ENCODE measurements at regions not wholly inside any gene's neighbourhood (a gene's known extent, or its start where the extent isn't known, plus 50 kb on each side); places are given as distances from the start of the nearest gene placed in this dataset.
"Not testable (repeated sequence)": the region's sequence is repeated elsewhere in the genome, so short reads cannot be mapped to it uniquely, and the experiment has no call there.

DNA sequence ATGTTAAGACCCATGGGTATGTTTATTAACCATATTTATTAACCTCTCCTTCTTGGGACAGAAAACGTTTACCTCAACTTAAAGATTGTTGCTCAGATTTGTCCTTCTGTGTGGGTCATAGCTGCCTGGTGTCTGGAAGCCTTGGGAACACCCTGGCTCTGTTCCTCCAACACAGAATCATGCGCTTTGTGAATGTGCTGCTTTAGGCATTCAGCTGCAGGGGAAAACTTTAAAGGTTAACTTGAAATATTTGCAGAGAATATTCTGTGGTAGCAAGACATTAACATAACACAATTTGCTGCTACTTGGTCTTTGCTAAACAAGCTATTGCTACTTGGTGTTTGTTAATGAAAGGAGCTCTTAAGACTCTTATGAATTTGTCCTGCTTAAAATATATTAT lies 50.5 kb upstream of the THOC3 start:
- not testable (repeated sequence) for H3K9ac ChIP-seq (ENCODE audit: low read depth, low read length); H3K36me3 ChIP-seq (ENCODE audit: control insufficient read depth, insufficient read depth, low read length); H3K27me3 ChIP-seq (ENCODE audit: control insufficient read depth, insufficient read depth, low read length); H3K9me3 ChIP-seq (ENCODE audit: control insufficient read depth, insufficient read depth, low read length); H3K4me3 ChIP-seq (ENCODE audit: low read depth, low read length); H3K4me1 ChIP-seq (ENCODE audit: control insufficient read depth, insufficient read depth, low read length)

DNA sequence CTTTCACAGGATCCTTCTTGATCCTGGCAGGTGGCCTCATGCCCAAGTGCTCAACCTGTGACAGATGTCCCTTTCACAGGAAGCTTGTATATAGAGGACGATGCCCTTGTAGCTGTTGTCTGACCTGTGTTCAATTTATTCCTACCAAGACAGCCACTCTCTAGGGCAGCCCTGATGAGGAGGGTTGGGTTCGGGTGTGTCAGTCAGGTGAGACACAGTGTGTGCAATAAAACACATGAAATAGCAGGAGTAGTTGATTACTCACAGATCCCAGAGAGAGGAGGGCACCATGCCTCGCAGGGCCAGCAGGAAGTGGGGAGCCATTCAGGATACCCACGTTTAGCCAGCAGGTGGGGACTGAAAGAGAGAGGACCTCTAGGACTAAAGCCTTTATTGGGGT lies 52.7 kb upstream of the THOC3 start:
- not testable (repeated sequence) for H3K9ac ChIP-seq (ENCODE audit: low read depth, low read length); H3K4me3 ChIP-seq (ENCODE audit: low read depth, low read length)

DNA sequence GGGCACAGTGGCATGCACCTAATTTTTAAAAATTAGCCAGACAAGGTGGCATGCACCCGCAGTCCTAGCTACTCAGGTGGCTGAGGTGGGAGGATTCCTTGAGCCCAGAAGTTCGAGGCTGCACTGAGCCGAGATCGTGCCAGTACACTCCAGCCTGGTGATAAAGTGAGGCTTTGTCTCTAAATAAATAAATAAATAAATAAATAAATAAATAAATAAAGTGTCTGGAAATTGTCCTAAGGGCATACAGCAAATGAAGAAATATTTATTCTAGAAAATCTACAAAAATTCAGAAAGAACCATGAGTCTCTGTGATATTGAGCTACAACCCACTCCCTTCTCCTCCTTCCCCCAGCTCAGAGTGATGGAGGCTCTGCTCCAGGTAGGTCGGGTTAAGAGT lies 55.4 kb upstream of the THOC3 start:
- H3K4me3 ChIP-seq (ENCODE audit: low read depth, low read length); H3K4me1 ChIP-seq (ENCODE audit: control insufficient read depth, insufficient read depth, low read length); H3K36me3 ChIP-seq (ENCODE audit: control insufficient read depth, insufficient read depth, low read length); H3K9ac ChIP-seq (ENCODE audit: low read depth, low read length); H3K9me3 ChIP-seq (ENCODE audit: control insufficient read depth, insufficient read depth, low read length); H3K27me3 ChIP-seq (ENCODE audit: control insufficient read depth, insufficient read depth, low read length): not testable (repeated sequence)

More for the DNA sequence above, 52.7 kb upstream of the THOC3 start:
- not testable (repeated sequence) for H3K27me3 ChIP-seq (ENCODE audit: control insufficient read depth, insufficient read depth, low read length); H3K36me3 ChIP-seq (ENCODE audit: control insufficient read depth, insufficient read depth, low read length); H3K9me3 ChIP-seq (ENCODE audit: control insufficient read depth, insufficient read depth, low read length); H3K4me1 ChIP-seq (ENCODE audit: control insufficient read depth, insufficient read depth, low read length)

DNA sequence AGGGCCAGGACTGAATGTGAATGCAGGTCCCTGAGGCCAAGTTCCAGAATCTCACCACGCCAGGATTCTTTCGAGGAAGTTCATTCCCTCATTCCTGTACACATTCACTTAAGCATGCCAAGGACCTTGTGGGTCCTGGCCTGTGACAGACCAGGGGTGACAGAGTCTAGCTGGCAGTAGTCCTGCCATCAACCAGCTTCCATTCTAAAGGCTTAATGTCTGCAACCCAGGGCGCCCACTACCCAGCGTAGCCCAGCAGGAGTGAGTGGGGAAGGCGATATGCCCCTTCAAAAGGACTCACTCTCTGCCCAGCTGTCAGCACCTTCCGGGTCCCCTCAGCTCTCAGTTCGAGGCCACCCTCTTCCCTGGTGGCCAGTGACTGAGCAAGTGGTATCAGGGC lies 61.3 kb upstream of the THOC3 start:
- not testable (repeated sequence) for H3K9me3 ChIP-seq (ENCODE audit: control insufficient read depth, insufficient read depth, low read length); H3K9ac ChIP-seq (ENCODE audit: low read depth, low read length); H3K4me1 ChIP-seq (ENCODE audit: control insufficient read depth, insufficient read depth, low read length); H3K4me3 ChIP-seq (ENCODE audit: low read depth, low read length); H3K36me3 ChIP-seq (ENCODE audit: control insufficient read depth, insufficient read depth, low read length); H3K27me3 ChIP-seq (ENCODE audit: control insufficient read depth, insufficient read depth, low read length)

DNA sequence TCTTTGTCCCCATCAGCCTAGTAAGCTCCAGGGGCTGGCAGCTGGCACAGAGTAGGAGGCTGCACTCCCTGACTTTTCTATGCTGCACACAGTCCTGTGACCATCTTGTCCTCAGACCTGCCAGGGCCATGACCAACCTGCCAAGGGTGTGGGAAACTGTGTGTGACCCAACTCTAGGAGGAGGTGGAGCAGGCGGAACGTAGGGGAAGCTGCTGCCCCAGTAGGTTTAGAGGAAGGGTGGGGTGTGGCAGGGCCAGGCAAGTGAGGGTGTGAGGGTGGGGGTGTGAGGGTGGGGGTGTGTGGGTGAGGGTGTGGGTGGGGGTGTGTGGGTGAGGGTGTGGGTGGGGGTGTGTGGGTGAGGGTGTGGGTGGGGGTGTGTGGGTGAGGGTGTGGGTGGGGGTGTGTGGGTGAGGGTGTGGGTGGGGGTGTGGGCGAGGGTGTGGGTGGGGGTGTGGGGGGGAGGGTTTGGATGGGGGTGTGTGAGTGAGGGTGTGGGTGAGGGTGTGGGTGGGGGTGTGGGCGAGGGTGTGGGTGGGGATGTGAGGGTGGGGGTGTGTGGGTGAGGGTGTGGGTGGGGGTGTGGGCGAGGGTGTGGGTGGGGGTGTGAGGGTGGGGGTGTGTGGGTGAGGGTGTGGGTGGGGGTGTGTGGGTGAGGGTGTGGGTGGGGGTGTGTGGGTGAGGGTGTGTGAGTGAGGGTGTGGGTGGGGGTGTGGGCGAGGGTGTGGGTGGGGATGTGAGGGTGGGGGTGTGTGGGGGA lies 62.4 kb upstream of the THOC3 start:
- not testable (repeated sequence) for H3K9me3 ChIP-seq (ENCODE audit: control insufficient read depth, insufficient read depth, low read length); H3K9ac ChIP-seq (ENCODE audit: low read depth, low read length); H3K27me3 ChIP-seq (ENCODE audit: control insufficient read depth, insufficient read depth, low read length); H3K36me3 ChIP-seq (ENCODE audit: control insufficient read depth, insufficient read depth, low read length); H3K4me3 ChIP-seq (ENCODE audit: low read depth, low read length); H3K4me1 ChIP-seq (ENCODE audit: control insufficient read depth, insufficient read depth, low read length)

DNA sequence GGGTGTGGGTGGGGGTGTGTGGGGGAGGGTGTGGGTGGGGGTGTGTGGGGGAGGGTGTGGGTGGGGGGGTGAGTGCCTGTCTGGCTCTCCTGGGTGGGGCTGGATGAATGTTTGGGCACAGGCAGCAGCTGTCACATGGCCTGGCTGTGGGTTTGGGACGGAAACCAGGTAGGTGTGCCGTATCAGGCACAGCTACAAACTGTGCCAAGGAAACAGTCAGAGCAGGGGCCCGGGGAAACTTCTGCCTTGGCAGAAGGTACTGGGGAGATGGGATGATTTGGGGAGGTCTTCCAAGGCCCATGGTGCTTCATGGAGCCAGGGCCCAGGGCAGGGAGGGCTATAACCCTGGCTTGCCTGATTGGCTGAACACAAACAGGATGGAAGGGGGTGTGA lies 63.0 kb upstream of the THOC3 start:
- H3K4me1 ChIP-seq (ENCODE audit: control insufficient read depth, insufficient read depth, low read length); H3K9ac ChIP-seq (ENCODE audit: low read depth, low read length); H3K27me3 ChIP-seq (ENCODE audit: control insufficient read depth, insufficient read depth, low read length); H3K4me3 ChIP-seq (ENCODE audit: low read depth, low read length); H3K36me3 ChIP-seq (ENCODE audit: control insufficient read depth, insufficient read depth, low read length); H3K9me3 ChIP-seq (ENCODE audit: control insufficient read depth, insufficient read depth, low read length): not testable (repeated sequence)

DNA sequence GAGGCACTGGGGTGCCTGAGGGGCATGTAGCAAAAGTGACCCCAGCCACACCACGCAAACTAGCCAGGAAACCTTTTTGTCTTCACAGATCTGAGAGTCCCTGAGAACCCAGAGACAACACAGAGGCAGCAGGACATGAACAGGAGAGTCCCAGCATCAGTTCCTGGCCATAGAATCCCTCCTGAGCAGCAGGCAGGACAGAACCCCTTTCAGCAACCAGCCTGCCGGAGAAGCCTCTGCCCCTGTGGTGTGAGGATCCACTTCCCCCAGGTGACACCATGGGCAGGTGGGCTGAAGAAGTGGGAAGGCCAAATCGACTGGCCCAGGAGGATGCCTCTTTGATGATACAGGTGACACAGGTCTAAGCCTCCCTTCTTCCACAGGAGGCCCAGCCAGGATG lies 65.1 kb upstream of the THOC3 start:
- H3K9me3 ChIP-seq (ENCODE audit: control insufficient read depth, insufficient read depth, low read length); H3K4me3 ChIP-seq (ENCODE audit: low read depth, low read length); H3K9ac ChIP-seq (ENCODE audit: low read depth, low read length); H3K4me1 ChIP-seq (ENCODE audit: control insufficient read depth, insufficient read depth, low read length); H3K36me3 ChIP-seq (ENCODE audit: control insufficient read depth, insufficient read depth, low read length); H3K27me3 ChIP-seq (ENCODE audit: control insufficient read depth, insufficient read depth, low read length): not testable (repeated sequence)

DNA sequence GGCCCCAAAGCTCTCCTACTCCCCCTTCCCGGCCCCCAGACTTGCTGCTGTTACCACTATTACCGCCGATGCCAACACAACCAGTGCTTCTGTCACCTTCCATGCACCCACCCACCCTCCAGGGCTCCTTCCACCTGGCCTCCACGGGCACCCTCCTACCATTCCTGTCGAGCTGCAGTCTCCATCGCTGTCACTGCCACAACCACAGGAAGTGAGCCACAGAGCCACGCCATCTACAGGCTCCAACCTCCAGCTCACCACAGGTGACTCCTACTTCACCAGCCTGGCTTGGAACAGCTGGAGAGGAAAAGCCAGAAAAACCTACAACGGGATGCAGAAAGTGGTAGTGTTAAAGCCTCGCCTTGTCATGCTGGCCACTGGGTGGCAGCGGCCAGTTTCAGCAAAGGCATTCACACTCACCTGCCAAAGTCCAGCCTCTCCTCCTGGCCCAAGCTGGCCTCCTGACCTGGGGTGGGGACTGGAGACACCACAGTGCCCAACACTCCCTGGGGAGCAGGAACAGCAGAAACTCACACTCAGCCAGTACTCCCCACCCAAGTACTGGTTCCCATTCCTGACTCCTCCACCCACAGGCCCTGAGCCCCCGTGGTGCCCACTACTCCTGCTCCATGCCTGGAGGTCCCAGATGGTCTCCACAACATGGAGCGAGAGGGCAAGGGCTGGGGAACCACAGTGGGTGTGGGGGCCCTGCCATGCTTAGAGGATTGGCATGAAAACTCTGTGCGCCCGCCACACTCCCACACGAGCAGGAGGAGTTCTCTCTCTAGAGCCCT lies 66.5 kb upstream of the THOC3 start:
- H3K36me3 ChIP-seq (ENCODE audit: control insufficient read depth, insufficient read depth, low read length); H3K9me3 ChIP-seq (ENCODE audit: control insufficient read depth, insufficient read depth, low read length); H3K9ac ChIP-seq (ENCODE audit: low read depth, low read length); H3K4me3 ChIP-seq (ENCODE audit: low read depth, low read length); H3K4me1 ChIP-seq (ENCODE audit: control insufficient read depth, insufficient read depth, low read length); H3K27me3 ChIP-seq (ENCODE audit: control insufficient read depth, insufficient read depth, low read length): not testable (repeated sequence)

DNA sequence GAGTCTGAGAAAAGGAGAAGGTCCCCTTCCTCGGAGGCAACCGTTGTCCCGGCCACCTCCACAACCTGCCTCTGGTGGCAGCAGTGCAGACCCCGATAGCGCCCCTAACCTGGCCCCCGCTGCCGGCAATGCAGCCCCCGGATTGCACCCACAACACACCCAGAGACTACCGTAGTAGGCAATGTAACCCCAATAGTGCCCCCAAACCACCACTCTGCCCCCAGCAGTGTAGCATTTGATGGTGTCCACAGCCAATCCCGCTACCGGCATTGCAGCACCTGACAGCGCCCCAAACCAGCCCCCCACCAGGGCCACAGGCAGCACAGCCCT lies 67.1 kb upstream of the THOC3 start:
- H3K36me3 ChIP-seq (ENCODE audit: control insufficient read depth, insufficient read depth, low read length); H3K27me3 ChIP-seq (ENCODE audit: control insufficient read depth, insufficient read depth, low read length); H3K9me3 ChIP-seq (ENCODE audit: control insufficient read depth, insufficient read depth, low read length); H3K4me1 ChIP-seq (ENCODE audit: control insufficient read depth, insufficient read depth, low read length); H3K4me3 ChIP-seq (ENCODE audit: low read depth, low read length); H3K9ac ChIP-seq (ENCODE audit: low read depth, low read length): not testable (repeated sequence)

DNA sequence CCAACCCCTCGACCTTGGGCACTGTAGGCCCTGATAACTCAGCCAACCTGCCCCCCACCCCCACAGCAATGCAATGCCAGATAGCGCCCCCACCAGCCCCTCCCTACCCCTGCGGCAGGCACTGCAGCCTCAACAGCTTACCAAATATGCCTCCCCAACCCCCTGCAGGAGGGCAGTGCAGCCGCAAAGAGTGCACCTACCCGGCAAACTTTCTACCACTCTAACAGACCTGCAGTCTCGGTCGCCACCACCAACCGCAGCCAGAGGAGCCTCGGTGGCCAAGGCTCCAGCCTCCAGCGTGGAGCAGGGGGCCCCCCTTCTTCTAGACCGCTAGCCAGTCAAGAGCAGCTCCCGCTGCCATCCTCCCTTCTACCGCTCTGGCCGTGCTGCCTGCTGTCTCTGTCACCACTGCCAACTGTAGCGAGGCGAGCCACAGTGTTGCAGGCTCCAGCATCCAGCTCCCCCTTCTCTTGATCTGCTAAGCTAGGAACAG lies 67.7 kb upstream of the THOC3 start:
- H3K27me3 ChIP-seq (ENCODE audit: control insufficient read depth, insufficient read depth, low read length); H3K36me3 ChIP-seq (ENCODE audit: control insufficient read depth, insufficient read depth, low read length); H3K4me1 ChIP-seq (ENCODE audit: control insufficient read depth, insufficient read depth, low read length); H3K9me3 ChIP-seq (ENCODE audit: control insufficient read depth, insufficient read depth, low read length); H3K9ac ChIP-seq (ENCODE audit: low read depth, low read length); H3K4me3 ChIP-seq (ENCODE audit: low read depth, low read length): not testable (repeated sequence)

DNA sequence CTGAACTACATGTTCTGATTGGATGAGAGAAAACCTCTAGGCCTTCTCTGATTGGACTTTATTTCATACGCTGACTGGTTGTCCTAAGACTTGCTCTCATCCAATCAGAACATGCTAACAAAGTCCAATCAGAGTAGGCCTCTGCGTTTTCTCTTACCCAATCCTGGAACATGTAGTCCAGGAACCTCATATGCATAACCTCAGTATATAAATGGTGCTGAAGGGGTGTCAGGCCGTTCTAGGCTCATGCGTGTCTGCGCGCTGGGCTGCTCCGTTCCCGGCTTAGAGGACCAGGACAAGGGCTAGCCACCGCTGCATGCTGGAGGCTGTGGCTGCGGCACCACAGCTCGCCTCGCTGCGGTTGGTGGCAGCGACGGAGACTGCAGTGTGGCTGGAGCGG lies 68.3 kb upstream of the THOC3 start:
- H3K9ac ChIP-seq (ENCODE audit: low read depth, low read length); H3K9me3 ChIP-seq (ENCODE audit: control insufficient read depth, insufficient read depth, low read length); H3K4me3 ChIP-seq (ENCODE audit: low read depth, low read length); H3K27me3 ChIP-seq (ENCODE audit: control insufficient read depth, insufficient read depth, low read length); H3K4me1 ChIP-seq (ENCODE audit: control insufficient read depth, insufficient read depth, low read length); H3K36me3 ChIP-seq (ENCODE audit: control insufficient read depth, insufficient read depth, low read length): not testable (repeated sequence)

DNA sequence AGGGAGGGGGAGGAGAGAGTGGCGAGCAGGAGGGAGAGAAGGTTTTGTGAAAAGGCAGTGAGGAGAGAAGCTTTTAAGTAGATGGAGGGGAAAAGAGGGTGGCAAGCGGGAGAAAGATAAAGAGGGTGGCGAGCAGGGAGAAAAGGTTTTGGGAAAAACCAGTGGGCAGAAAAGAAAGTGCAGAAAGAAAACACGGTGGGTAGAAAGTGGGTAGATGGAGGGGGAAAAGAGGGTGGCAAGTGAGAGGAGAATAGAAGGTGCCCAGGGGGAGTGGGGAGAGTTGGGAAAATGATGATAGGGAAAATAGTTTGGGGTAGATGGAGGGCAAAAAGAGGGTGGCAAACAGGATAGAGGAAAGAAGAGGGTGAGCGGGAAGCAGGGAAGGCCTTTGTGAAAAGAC lies 69.1 kb upstream of the THOC3 start:
- not testable (repeated sequence) for H3K36me3 ChIP-seq (ENCODE audit: control insufficient read depth, insufficient read depth, low read length); H3K27me3 ChIP-seq (ENCODE audit: control insufficient read depth, insufficient read depth, low read length); H3K9me3 ChIP-seq (ENCODE audit: control insufficient read depth, insufficient read depth, low read length); H3K9ac ChIP-seq (ENCODE audit: low read depth, low read length); H3K4me3 ChIP-seq (ENCODE audit: low read depth, low read length); H3K4me1 ChIP-seq (ENCODE audit: control insufficient read depth, insufficient read depth, low read length)

Measured in iPS-15b (cell line).